NCI-H1417 treated with DMSO at 0.1 percent for 48 hours (cell line): ENCODE measurements at regions not wholly inside any gene's neighbourhood (a gene's known extent, or its start where the extent isn't known, plus 50 kb on each side); places are given as distances from the start of the nearest gene placed in this dataset.
A peak's percentile ranks its signal among the peaks of the same experiment; 100 is the strongest.
"Not testable (repeated sequence)": the region's sequence is repeated elsewhere in the genome, so short reads cannot be mapped to it uniquely, and the experiment has no call there.

Experiments
- DNase-seq: peaks from one replicate; lab custom pipeline; 2025; lab: John Stamatoyannopoulos, UW

DNA sequence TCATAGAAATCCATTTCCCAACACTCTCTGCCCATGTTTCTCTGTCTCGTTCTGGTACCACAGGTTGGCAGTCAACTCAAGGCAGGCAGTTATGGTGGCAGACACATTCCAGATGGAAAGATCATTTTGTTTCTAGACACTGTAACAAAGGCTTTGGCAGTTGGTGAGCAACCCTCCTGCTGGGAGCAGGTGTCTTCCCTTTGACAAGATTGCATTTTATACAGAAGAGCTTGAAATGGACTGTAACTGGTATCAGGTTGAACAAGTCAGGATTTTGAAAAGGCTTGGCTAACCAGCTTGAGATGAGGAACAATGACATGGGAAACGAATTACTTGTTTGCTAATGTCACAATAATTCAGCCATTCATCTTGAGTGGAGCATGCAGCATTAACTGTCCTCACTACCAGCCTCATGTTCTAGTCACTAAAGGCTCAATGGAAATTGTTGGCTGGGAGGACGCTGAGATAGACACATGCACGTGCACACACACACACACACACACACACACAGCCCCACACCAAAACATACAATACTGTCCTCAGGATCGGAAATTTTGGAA, 170.0 kb downstream of the SEMA6D start:
- no peak for DNase-seq

- DNase-seq = no peak
Measured at GRCh38 chr15:47888385-47889100, 171.2 kb downstream of the SEMA6D start.

- DNase-seq = no peak
Measured at GRCh38 chr15:47890397-47891150, 173.3 kb downstream of the SEMA6D start.

- DNase-seq = no peak
Measured at GRCh38 chr15:47897525-47897924, 180.2 kb downstream of the SEMA6D start.

DNA sequence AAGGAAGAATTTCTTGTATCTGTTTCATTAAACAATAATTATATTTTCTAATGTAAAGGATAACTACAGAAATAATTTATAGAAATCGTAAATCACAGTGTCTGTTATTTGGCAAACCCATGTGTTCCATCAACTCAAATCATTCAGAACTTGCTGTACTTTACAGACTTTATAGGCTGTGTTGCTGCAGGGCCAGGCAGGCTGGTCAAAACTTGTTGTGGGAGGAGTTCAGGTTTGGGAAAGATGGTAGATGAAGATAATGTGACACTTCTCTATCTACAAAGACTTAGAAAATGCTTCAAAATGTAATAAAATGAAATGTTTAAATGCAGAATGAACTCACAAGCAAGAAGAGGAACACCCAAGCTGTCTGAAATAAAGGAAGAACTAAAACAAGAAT, 183.4 kb downstream of the SEMA6D start:
- no peak for DNase-seq

DNA sequence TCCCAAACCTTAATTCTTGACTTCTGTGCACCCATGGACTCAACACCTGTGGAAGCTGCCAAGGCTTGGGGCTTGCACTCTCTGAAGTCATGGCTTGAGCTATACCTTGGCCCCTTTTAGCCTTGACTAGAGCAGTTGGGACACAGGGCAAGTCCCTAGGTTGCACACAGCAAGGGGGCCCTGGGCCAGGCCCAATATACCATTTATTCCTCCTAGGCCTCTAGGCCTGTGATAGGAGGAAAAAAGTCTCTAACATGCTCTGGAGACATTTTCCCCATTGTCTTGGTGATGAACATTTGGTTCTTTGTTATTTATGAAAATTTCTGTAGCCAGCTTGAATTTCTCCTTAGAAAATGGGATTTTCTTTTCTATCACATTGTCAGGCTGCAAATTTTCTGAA, 186.1 kb downstream of the SEMA6D start:
- no peak for DNase-seq

DNA sequence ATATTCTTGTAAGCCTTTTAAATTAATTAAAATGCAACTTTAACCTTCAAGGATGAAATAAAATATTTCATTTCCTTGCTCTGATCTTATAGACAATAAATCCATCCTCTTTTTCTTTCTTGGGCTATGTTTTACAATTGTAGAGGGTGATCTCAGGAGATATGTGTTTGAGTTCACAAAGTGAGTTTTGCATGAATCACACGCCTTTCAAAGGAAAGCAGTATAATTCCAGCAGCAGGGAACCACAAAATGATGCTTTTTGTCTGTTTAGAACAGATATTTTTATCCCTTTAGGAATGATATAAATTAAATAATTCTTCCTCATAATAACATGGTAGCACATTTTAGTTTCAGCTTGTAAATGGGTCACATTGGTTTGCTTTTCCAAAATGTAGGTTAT, 191.2 kb downstream of the SEMA6D start:
- no peak for DNase-seq

- no peak for DNase-seq
Measured at GRCh38 chr15:47908950-47909670, 191.8 kb downstream of the SEMA6D start.

DNA sequence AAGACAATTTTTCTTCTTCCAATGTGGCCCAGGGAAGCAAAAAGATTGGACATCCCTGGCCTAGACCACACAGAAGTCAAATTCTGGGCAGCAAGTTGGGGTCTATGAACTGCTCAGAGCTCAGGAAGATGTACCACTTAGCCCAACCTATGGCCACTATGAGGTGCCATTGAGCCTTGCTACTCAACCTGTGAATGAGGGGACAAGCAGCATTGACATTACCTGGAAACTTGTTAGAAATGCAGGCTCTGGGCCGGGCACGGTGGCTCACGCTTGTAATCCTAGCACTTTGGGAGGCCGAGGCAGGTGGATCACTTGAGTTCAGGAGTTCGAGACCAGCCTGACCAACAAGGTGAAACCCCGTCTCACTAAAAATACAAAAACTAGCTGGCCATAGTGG, 195.6 kb downstream of the SEMA6D start:
- not testable (repeated sequence) for DNase-seq

DNA sequence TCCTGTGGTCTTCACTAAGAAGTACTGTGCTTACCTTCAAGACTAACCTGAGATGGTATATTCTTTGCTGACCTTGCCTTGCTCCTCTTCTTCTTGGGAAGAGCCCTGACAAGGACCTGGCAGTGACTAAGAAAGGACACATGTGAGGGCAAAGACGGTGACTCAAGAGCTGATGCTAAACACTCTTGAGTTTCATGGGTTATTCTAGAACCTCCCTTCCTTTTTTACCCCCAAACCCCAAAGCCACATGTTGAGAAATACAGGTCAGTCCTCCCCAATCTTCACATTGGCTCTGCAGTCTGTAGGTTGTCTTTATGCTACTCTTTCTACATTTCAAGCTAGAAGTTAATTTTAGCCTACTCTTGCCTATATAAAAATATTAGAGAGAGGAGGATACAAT, 200.6 kb downstream of the SEMA6D start:
- DNase-seq = no peak

DNA sequence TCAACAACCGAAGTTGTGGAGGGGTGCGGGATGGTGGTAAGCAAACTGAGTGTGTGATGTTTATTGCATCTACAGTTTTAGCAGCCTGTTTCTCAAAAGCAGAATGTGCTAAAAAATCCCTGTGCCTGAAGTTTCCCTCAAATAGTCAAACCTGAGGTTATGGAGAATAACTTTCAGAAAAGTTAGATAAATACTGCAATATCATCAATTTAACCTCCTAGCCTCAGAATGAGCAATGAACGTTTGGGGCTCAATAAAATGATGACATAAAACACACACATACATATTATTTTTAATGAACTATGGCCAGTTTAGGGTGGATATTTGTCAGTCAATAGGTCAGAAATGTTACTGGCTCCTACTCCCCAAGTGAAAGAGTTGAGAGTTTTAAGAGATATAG, 201.6 kb downstream of the SEMA6D start:
- DNase-seq = no peak

GRCh38 chr15:47924381-47924780, 196.4 kb upstream of the SLC24A5 start:
- no peak for DNase-seq

DNA sequence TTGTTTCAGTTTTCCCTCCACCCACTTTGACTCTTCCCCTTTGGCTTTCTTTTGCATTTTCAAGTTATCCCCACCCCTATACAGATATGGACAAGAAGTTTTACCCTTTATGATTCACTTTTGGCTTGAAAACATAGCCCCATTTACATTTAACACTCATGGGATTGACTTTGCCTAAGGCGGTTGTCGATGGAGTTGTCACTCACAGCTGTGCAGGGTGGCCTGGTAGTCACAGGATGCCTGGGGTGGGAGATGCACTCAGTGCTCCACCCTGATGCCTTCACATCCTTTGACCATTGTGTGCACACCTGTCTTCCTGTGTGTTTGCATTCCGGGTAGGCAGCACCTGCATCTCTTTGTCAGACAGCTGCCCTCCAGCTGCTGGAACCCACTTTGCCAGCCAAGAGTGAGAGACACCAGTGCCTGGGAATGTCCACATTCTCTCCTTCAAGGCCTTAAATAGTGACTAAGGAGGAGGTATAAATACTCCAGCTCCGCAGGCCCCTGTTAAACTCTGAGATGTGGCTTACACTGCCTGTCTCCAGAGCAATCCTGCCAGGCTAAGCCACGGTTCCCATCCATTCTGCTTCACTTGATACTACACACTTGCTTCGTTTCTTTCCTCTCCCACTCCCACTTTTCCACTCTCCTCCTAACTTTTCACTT, 191.5 kb upstream of the SLC24A5 start:
- peak; percentile 4 for DNase-seq

- no peak for DNase-seq
Measured at GRCh38 chr15:47932261-47932660, 188.5 kb upstream of the SLC24A5 start.

GRCh38 chr15:47932951-47933641, 187.7 kb upstream of the SLC24A5 start:
- DNase-seq = no peak

- DNase-seq = no peak
Measured at GRCh38 chr15:47933865-47934264, 186.9 kb upstream of the SLC24A5 start.

DNA sequence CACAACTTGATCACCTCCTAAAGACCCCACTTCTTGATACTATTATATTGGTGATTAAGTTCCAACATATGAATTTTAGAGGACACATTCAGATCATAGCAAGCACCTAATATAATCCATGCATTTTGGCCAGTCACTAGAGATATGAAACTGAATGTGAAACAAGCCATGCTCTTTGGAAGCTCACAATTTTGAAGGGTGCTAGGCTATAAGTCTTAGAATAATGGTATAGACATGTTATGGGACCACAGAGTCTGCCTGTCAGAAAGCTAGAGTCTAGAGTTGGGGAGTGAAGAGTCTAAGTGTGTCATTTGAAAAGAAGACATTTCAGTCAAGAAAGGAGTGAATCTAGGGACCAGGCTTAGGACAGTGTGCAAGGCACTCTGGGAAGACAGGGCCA, 186.4 kb upstream of the SLC24A5 start:
- DNase-seq = no peak

DNA sequence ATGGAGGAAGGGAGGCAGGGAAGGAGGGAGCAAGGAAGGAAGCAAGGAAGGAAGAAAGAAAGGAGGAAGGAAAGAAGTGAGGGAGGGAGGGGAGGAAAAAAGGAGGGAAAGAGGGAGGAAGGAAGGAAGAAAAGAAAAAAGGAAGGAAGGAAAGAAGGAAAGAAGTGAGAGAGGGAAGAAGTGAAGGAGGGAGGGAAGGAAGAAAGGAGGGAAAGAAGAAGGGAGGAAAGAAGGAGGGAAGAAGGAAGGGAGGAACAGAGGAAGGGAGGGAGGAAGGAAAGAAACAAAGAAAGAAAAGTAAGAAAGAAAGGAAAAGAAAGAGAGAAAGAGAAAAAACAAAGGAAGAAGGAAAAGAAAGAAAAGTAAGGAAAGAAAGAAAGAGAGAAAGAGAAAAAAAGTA, 183.0 kb upstream of the SLC24A5 start:
- no peak for DNase-seq

DNA sequence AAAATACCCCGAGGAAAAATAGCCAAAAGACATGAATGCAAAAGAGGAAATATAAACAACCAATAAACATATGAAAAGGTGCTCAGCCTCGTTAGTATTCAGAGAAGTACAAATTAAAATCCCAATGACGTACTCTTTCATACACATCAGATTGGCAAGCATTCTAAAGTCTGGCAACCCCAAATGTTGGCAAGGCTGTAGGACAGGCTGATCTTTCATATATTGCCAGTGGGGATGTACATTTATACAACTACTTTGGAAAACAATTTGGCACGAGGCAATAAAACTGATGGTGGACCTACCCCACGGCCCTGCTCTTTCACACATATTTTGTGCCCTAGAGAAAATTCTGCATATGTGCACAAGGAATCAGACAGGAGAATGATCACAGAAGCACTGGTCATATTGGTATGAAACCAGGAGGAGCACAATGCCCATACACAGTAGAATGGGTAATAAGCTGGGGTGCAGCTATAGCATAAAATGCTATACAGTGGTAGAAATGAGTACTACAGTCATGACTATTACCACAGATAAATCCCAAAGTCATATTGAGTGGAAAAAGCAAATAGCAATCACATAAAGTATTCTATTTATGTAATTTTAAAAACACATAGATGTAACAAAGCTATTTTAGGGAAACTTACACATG, 176.0 kb upstream of the SLC24A5 start:
- DNase-seq = no peak

DNA sequence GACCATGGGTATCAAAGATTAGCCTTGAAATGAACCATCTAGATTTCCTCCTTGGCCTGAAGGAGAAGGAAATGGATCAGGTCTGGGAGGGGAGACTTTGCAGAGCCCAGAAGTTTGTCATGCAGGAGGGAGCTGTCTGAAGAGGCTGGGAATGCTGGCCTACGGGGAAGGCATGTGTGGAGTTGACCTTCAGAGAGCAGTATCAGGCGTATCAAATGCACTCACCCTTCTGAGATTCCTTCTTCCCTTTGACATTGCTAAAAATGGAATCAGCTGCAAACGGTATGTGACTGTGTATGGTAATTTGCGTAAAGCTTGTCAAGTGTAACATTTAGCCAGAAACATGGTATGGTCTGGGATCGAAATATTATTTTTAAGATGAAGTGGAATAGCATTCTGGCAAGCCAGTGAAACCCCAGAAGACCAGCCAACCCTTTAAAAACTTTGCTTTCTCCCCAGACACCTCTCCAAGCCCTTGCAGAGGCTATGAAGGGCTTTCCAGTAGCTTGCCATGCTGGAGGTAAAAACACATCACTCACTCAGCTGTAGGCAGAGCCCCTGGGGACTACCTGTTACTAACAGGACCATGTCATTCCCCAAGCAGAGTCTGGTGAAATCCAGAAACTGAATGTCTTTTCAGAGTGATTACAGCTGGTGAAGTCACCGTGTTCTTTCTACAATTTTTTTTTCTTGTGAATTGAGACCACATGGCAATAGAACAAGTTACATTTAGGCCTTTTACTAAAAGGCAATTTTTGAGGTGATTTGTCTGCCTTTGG, 174.7 kb upstream of the SLC24A5 start:
- DNase-seq = no peak
